ENCODE measurements at regions not wholly inside any gene's neighbourhood (a gene's known extent, or its start where the extent isn't known, plus 50 kb on each side); places are given as distances from the start of the nearest gene placed in this dataset.

DNA sequence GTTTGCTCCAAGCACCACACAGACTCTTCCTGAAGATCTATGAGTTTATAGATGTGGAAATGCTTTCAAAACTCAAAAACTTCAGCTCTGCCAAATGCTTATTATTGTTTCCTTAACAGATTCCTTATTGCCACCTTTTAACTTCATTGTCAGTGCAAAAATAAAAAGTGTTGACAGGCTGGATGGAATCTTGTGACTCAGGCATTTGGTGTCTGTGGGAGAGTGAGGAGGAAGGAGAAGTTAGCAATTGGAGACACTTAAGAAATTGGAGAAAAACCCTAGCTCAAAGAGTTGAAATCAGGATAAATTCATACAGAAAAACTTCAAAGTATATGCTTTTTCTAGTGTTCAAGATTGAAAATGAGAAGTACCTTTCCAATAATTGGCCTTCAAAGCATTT lies 140.6 kb upstream of the PUM3 start:
- TF ChIP-seq, protein P1, sequence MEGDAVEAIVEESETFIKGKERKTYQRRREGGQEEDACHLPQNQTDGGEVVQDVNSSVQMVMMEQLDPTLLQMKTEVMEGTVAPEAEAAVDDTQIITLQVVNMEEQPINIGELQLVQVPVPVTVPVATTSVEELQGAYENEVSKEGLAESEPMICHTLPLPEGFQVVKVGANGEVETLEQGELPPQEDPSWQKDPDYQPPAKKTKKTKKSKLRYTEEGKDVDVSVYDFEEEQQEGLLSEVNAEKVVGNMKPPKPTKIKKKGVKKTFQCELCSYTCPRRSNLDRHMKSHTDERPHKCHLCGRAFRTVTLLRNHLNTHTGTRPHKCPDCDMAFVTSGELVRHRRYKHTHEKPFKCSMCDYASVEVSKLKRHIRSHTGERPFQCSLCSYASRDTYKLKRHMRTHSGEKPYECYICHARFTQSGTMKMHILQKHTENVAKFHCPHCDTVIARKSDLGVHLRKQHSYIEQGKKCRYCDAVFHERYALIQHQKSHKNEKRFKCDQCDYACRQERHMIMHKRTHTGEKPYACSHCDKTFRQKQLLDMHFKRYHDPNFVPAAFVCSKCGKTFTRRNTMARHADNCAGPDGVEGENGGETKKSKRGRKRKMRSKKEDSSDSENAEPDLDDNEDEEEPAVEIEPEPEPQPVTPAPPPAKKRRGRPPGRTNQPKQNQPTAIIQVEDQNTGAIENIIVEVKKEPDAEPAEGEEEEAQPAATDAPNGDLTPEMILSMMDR (IDR thresholded peaks at IDR 0.05 in 4 of 5, conservative IDR thresholded peaks at IDR 0.05 in 1 of 5), result no peak
- TF ChIP-seq POLR2A (IDR thresholded peaks at IDR 0.05), result no peak

Measured in gastrocnemius medialis (tissue), 4 donors.